Stomach (tissue), 8 donors: ENCODE measurements at regions not wholly inside any gene's neighbourhood (a gene's known extent, or its start where the extent isn't known, plus 50 kb on each side); places are given as distances from the start of the nearest gene placed in this dataset.

ENCODE experiments used
- DNase-seq, 2 donors: peaks; one replicate each; pipeline versions ENCODE4 v3.0.0 to v3.0.0-alpha.2; 2013 to 2019
- H3K27ac ChIP-seq, 5 donors: fragments of 200-600 bp in 4 of 5; sonication (generic) in 4 of 5; one replicate each; pipeline ENCODE4 v1.5.1; 2013 to 2019; ENCODE audit warnings: mild to moderate bottlenecking in 1 of 5, moderate library complexity in 1 of 5
- H3K27me3 ChIP-seq, 3 donors: fragments of 200-600 bp; sonication (generic); one replicate each; pipeline ENCODE4 v1.5.1; 2017 to 2019; ENCODE audit warnings: mixed run types in 1 of 3
- H3K36me3 ChIP-seq, 4 donors: fragments of 200-600 bp; sonication (generic); 1 replicate in 3 of 4; 2 replicates in 1 of 4; pipeline ENCODE4 v1.5.1; 2016 to 2019
- H3K4me1 ChIP-seq, 4 donors: fragments of 200-600 bp; sonication (generic); one replicate each; pipeline ENCODE4 v1.5.1; 2016 to 2019
- H3K4me3 ChIP-seq, 4 donors: fragments of 200-600 bp; sonication (generic) in 3 of 4; one replicate each; pipeline ENCODE4 v1.5.1; 2016 to 2019; ENCODE audit warnings: mild to moderate bottlenecking in 1 of 4
- H3K9me3 ChIP-seq, 4 donors: fragments of 200-600 bp; sonication (generic); one replicate each; pipeline ENCODE4 v1.5.1; 2016 to 2019
- EP300 ChIP-seq: sonication (generic); formaldehyde crosslinking; IDR thresholded peaks from one replicate; pipeline ENCODE4 v1.6.1; 2017; ENCODE audit warnings: antibody characterized with exemption
- POLR2A ChIP-seq, 4 donors: fragments of 450-650 bp; IDR thresholded peaks; one replicate each; pipeline ENCODE4 v1.6.1; 2016; ENCODE audit warnings: antibody characterized with exemption in 4 of 4, control low read depth in 2 of 4, mild to moderate bottlenecking in 1 of 4, moderate library complexity in 1 of 4
- POLR2AphosphoS5 ChIP-seq, 3 donors: sonication (generic); formaldehyde crosslinking; IDR thresholded peaks; one replicate each; pipeline ENCODE4 v1.6.1; 2016; ENCODE audit warnings: antibody characterized with exemption in 3 of 3
- WGBS, 5 donors: extraction: QIAGEN DNeasy Blood & Tissue Kit in 3 of 5; methylation state at CpG; one replicate each; pipeline versions ENCODE4 v1.1.5 to v1.1.7; 2013 to 2018; 5-methylcytosine and 5-hydroxymethylcytosine counted together
- intact Hi-C: fragments of 100-400 bp; cut with DNase I; formaldehyde crosslinking; loops from one replicate; pipeline ENCODE4 v1.15.1; 2023; ENCODE audit warnings: low total_unique reads
- TF ChIP-seq, protein P1 (sequence below), 7 experiments: fragments of 450-650 bp in 4 of 7; fragments of 200-600 bp in 3 of 7; sonication (generic) in 3 of 7; IDR thresholded peaks; one replicate each; pipeline ENCODE4 v1.5.1; 2016 to 2019; ENCODE audit warnings: antibody characterized with exemption in 7 of 7, control low read depth in 2 of 7, mild to moderate bottlenecking in 1 of 7
- donor health status: healthy with polysubstance abuse.
- donor health status: Bipolar disorder and iron deficiency.
- donor health status: healthy.

- no peak for DNase-seq
- Histone ChIP-seq H3K9me3 (peaks cover 0 to 9% (median 0%) of the 10 kb centered on the region in 4 donors), H3K4me3 (no peak overlapping the region), H3K4me1 (peaks cover 0 to 6% (median 0%) of the 10 kb centered on the region in 4 donors), H3K27me3 (no peaks in the 10 kb centered on the region), H3K36me3 (no peaks in the 10 kb centered on the region), H3K27ac (no peak overlapping the region)
- intact Hi-C loops: no loop called here
- WGBS, 5 donors: 67 to 76% (median 70%) methylated on average over 5 of the region's 5 CpGs
- TF ChIP-seq POLR2AphosphoS5 (IDR thresholded peaks at IDR 0.05): no peak
These were observed 108.2 kb upstream of the MBNL1 start for GRCh38 chr3:152160350-152161011.

DNA sequence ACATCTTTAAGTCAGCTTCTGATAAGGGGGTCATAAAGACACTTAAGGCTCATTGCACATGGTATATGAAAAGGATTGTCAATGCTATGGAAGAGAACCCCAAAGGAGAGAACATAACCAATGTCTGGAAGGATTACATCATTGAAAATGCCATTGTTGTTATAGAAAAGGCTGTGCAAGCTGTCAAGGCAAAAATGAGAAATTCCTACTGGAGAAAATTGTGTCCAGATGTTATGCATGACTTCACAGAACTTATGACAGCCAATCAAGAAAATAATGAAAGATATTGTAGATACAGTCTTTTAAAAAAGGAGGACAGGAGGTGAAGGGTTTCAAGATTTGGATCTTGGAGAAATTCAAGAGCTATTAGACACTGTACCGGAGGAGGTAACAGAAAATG, 96.3 kb upstream of the MBNL1 start:
- no peaks in the 10 kb centered on the region for H3K27me3 ChIP-seq
- H3K9me3 ChIP-seq: peaks cover 0 to 10% (median 0%) of the 10 kb centered on the region in 4 donors
- no peak for TF ChIP-seq POLR2A (IDR thresholded peaks at IDR 0.05)
- no peak for TF ChIP-seq POLR2AphosphoS5 (IDR thresholded peaks at IDR 0.05)
- no peak for TF ChIP-seq EP300
- TF ChIP-seq, protein P1, sequence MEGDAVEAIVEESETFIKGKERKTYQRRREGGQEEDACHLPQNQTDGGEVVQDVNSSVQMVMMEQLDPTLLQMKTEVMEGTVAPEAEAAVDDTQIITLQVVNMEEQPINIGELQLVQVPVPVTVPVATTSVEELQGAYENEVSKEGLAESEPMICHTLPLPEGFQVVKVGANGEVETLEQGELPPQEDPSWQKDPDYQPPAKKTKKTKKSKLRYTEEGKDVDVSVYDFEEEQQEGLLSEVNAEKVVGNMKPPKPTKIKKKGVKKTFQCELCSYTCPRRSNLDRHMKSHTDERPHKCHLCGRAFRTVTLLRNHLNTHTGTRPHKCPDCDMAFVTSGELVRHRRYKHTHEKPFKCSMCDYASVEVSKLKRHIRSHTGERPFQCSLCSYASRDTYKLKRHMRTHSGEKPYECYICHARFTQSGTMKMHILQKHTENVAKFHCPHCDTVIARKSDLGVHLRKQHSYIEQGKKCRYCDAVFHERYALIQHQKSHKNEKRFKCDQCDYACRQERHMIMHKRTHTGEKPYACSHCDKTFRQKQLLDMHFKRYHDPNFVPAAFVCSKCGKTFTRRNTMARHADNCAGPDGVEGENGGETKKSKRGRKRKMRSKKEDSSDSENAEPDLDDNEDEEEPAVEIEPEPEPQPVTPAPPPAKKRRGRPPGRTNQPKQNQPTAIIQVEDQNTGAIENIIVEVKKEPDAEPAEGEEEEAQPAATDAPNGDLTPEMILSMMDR (IDR thresholded peaks at IDR 0.05): no peak
- intact Hi-C loops: no loop called here
- H3K4me3 ChIP-seq: no peak overlapping the region
- H3K36me3 ChIP-seq: no peaks in the 10 kb centered on the region
- no peaks in the 10 kb centered on the region for H3K4me1 ChIP-seq
- DNase-seq: no peak
- WGBS, 5 donors: 86 to 100% (median 100%) methylated on average over 1 of the region's 1 CpG
- H3K27ac ChIP-seq: no peak overlapping the region

DNA sequence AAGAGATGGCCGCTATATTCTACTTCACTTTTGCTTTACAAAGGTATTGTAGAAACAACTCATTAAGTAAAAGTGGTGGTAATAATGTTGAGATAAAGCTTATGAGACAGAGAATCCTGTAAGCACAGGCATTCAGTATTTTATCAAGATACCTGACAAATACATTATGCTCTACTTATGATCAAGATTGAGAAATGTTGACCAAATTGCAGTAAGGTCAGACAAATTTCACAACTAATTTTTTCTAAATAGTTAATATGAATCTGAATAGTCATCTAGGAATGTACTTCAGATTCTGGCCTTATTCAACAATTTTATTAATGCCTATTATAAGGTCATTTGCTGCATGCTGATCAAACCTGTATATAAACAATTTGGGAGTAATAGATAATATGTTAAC, 95.1 kb upstream of the MBNL1 start:
- WGBS, 5 donors: 86 to 100% (median 93%) methylated on average over 1 of the region's 1 CpG
- Histone ChIP-seq H3K4me3 (no peak overlapping the region), H3K27me3 (no peaks in the 10 kb centered on the region), H3K36me3 (no peaks in the 10 kb centered on the region), H3K9me3 (peaks cover 0 to 10% (median 0%) of the 10 kb centered on the region in 4 donors), H3K4me1 (no peaks in the 10 kb centered on the region), H3K27ac (no peak overlapping the region)
- intact Hi-C loops: no loop called here
- TF ChIP-seq EP300 (no peak), POLR2A (IDR thresholded peaks at IDR 0.05) (no peak), POLR2AphosphoS5 (IDR thresholded peaks at IDR 0.05) (no peak)
- TF ChIP-seq, protein P1 (IDR thresholded peaks at IDR 0.05): no peak
- no peak for DNase-seq

- no peaks in the 10 kb centered on the region for H3K36me3 ChIP-seq
- intact Hi-C loops: no loop called here
- no peaks in the 10 kb centered on the region for H3K4me1 ChIP-seq
- H3K4me3 ChIP-seq: no peak overlapping the region
- TF ChIP-seq EP300 (no peak), POLR2A (IDR thresholded peaks at IDR 0.05) (no peak), POLR2AphosphoS5 (IDR thresholded peaks at IDR 0.05) (no peak)
- TF ChIP-seq, protein P1 (IDR thresholded peaks at IDR 0.05): no peak
- DNase-seq: no peak
- 68 to 89% (median 77%) methylated on average over 2 of the region's 2 CpGs for WGBS, 5 donors
- peaks cover 0 to 10% (median 0%) of the 10 kb centered on the region in 4 donors for H3K9me3 ChIP-seq
- no peak overlapping the region for H3K27ac ChIP-seq
- no peaks in the 10 kb centered on the region for H3K27me3 ChIP-seq
These were observed 93.7 kb upstream of the MBNL1 start for GRCh38 chr3:152174876-152175527.

DNA sequence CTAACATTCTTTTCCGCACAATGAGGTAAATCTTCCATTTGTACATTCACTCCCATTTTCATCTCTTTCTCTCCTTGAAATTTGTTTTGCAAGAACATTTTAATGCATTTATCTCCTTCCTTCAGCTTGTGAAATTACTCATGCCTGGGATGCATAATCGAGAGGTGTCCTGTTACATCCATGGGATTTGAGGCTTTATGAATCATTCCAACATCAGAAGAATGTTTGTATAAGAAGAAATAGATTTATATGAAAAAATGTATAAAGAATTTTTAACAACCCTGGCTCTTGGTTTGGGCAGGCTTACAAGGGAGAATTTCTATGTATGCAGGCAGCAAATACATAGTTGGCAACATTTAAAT, 93.2 kb upstream of the MBNL1 start:
- Histone ChIP-seq H3K27me3 (no peaks in the 10 kb centered on the region), H3K36me3 (no peaks in the 10 kb centered on the region), H3K4me1 (no peaks in the 10 kb centered on the region), H3K27ac (no peak overlapping the region), H3K4me3 (no peak overlapping the region), H3K9me3 (peaks cover 0 to 10% (median 0%) of the 10 kb centered on the region in 4 donors)
- DNase-seq: no peak
- no peak for TF ChIP-seq POLR2AphosphoS5 (IDR thresholded peaks at IDR 0.05)
- TF ChIP-seq EP300: no peak
- TF ChIP-seq POLR2A (IDR thresholded peaks at IDR 0.05): no peak
- TF ChIP-seq, protein P1 (IDR thresholded peaks at IDR 0.05): no peak
- intact Hi-C loops: no loop called here
- WGBS, 5 donors: 84 to 92% (median 85%) methylated on average over 2 of the region's 2 CpGs
